ENCODE measurements at regions not wholly inside any gene's neighbourhood (a gene's known extent, or its start where the extent isn't known, plus 50 kb on each side); places are given as distances from the start of the nearest gene placed in this dataset.

DNA sequence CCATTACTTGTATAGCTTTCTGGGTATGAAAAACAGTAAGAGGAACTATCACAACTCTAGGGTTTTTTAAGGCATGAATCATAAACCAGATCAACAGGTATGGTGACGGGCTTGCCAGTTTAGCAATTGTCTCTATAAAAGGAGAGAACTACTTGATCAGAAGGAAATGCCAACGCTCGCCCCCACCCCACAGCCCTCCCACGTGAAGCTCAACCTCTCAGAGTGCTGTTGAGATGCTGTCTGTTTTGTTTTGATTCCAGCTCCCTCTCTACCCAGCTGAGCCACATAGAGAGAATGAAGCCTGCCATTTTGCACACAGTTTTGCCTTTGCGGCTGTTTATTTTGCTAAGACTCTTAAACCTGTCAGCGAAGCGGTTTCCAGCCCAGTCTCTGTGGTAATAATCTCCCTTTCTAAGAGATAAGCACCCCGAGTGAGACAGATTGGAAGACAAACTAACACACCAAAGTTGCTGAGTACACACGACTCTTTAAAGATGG is 257.9 kb upstream of the ANKRD55 start:
- DNase-seq: no peak

DNA sequence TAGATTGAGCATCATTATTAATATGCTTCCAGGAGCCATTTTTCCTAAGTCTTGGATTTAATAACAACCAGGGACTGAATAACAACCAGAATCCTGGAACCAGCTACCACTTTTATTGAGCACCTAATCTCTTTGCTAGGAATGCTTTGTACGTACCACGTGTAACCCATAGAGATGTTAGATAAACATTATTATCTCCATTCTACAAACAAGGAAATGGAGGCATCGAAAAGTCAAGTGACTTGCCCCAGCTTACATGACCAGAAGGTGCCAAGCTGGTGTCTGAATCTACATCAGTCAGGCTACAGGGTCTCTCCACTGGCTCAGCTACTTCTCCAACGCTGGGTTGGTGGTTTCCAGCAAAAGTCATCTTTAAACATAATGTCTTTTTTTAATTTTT is 256.1 kb upstream of the ANKRD55 start:
- DNase-seq: no peak

GRCh38 chr5:56487528-56488115 is 254.5 kb upstream of the ANKRD55 start:
- no peak for DNase-seq

DNA sequence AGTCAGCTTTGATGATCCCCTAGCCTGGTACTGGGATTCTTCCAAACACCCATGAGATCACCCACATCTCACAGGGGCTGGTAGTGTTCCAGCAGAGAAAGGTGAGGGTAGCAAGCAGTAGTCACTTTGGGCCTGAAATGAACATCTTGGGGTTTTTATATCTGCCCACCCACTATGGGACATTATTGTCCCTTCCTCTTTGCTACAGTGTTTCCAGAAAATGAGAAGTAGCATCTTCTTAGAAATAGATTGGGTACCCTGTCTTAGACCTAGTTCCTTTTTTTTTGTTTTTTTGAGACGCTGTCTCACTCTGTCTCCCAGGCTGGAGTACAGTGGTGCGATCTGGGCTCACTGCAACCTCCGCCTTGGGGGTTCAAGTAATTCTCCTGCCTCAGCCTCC is 249.2 kb upstream of the ANKRD55 start:
- DNase-seq: no peak

DNA sequence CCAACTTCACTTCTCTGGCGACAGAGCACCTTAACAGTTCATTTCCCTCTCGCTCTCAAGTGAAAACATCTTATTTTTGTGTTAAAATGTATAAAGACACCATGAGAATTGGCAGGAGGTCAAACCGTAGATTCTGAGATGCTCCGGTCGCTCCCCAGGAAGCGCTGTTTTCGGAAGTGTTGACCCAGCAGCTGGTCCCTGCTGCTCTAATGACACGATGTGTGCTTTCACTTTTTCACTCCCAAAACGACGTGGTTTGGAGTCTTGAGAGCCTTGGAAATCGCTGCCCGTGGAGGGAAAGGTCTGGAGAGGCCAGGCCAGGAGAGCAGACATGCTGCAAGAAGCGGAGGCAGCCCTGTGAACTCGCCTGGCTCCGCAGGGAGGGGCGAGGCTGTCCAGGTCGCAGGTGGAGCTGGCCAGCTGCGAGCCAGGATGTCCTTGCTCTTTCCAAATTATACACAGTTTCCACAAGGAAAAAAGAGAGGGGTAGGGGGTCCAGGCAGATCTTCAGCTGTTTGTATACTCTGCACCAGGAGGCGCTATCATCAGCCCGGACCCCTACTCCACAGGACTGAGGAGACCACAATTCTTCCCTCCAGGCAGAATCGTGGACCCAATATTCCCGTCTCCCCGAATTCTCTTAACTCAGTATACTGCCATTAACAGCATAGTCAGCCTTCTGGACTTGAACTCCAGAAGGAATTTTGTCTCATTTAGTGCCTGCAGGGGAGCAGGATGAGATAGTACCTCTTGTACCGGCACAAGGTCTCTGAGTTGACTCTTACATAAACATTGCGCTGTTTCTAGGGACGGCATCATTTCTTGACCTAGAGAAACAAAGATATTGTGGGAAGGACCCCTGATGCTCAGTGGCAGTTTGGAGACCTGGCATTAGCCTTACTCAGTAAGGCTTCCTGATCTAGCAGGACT is 248.6 kb upstream of the ANKRD55 start:
- DNase-seq: peak in 20 of 56 donors; percentile 8 to 53 (median 24)

- peak in 54 of 56 donors; percentile 9 to 79 (median 48) for DNase-seq
Observed at GRCh38 chr5:56480705-56481427, 247.7 kb upstream of the ANKRD55 start.

GRCh38 chr5:56480078-56480704 is 247.1 kb upstream of the ANKRD55 start:
- peak in 17 of 56 donors; percentile 8 to 68 (median 36) for DNase-seq

- peak in 8 of 56 donors; percentile 6 to 27 (median 15) for DNase-seq
Observed at GRCh38 chr5:56479696-56480077, 246.6 kb upstream of the ANKRD55 start.

GRCh38 chr5:56479126-56479525 is 246.0 kb upstream of the ANKRD55 start:
- DNase-seq: no peak

GRCh38 chr5:56478062-56478461 is 244.9 kb upstream of the ANKRD55 start:
- no peak for DNase-seq

GRCh38 chr5:56476487-56476856 is 243.3 kb upstream of the ANKRD55 start:
- no peak for DNase-seq

GRCh38 chr5:56475689-56476486 is 242.8 kb upstream of the ANKRD55 start:
- peak in 1 of 56 donors; percentile 2 for DNase-seq

- no peak for DNase-seq
Observed at GRCh38 chr5:56471707-56472106, 238.6 kb upstream of the ANKRD55 start.

- DNase-seq: no peak
Observed at GRCh38 chr5:56470007-56470406, 236.9 kb upstream of the ANKRD55 start.

GRCh38 chr5:56468277-56468676 is 235.1 kb upstream of the ANKRD55 start:
- DNase-seq: no peak

DNA sequence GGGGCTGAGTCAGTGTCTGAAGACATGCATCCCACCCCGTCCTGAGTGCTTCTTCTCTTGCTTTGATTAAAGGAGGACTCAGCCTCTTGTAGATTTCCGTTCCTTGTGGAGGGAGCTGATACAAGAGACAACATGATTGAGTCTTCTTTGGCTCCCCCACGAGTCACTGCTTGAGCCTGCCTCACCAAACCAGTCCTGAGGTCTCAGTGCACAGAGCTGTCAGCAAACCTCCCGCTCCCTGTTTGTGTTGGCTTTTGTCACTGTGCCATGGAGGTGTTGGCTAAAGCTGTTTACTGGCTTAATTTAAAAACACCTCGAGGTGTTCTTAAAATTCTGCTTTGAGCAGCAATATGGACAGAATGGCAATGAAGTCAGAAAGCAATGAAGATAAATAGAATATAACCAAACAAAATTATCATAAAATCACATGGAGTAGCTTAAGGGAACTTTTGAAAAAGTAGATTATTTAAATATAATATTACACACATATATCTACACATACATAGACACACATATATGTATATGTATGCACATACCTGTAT is 234.1 kb upstream of the ANKRD55 start:
- DNase-seq: no peak

- no peak for DNase-seq
Observed at GRCh38 chr5:56466136-56466816, 233.1 kb upstream of the ANKRD55 start.

DNA sequence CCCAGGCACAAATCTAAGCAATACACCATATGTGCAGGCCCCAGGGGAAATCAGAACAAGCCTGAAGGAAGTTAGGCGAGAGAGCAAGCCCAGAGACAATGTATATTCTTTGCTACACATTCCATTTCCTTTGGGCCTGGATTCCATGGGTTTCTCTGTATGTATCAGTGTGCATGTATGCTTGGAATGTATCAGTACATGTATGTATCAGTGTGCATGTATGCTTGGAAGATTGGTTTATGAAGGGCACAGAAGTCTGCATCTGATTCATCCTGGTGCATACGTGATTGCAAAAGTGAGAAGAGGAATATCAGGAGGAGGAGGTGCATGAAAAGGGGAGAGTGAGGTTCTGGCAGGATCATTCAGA is 232.6 kb upstream of the ANKRD55 start:
- no peak for DNase-seq

- no peak for DNase-seq
Observed at GRCh38 chr5:56464935-56465768, 232.0 kb upstream of the ANKRD55 start.
